ENCODE measurements at regions not wholly inside any gene's neighbourhood (a gene's known extent, or its start where the extent isn't known, plus 50 kb on each side); places are given as distances from the start of the nearest gene placed in this dataset.
"Not testable (repeated sequence)": the region's sequence is repeated elsewhere in the genome, so short reads cannot be mapped to it uniquely, and the experiment has no call there.

DNA sequence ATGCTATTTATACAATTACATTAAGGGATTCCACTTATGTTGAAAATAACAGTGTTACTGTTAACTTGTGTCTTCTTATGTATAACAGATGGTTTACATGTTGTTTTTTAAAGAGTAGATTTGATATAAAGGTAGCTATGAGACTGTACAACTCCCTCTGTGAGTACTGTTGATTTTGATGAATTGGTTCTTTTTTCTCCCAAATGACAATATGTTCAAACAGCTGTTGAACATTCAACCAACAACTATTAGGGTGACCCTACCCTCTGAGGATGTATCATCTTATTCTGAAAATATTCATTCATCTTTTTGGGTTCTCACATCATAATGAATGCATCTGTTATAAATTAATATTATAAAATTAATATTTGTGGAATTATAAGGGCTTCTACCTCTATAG lies 456.9 kb upstream of the MGAT4C start:
- no peaks in the 10 kb centered on the region for H3K27me3 Mint-ChIP-seq
- POLR2A ChIA-PET = no interaction called here
- H3K36me3 Mint-ChIP-seq (ENCODE audit: low read depth) = no peaks in the 10 kb centered on the region
- H3K9me3 Mint-ChIP-seq = peaks cover 3% of the 10 kb centered on the region
- no peak for DNase-seq
- no peak overlapping the region for H3K4me3 Mint-ChIP-seq
- no peaks in the 10 kb centered on the region for H3K4me1 Mint-ChIP-seq
- CTCF ChIA-PET = no interaction called here
- H3K27ac Mint-ChIP-seq = no peak overlapping the region

DNA sequence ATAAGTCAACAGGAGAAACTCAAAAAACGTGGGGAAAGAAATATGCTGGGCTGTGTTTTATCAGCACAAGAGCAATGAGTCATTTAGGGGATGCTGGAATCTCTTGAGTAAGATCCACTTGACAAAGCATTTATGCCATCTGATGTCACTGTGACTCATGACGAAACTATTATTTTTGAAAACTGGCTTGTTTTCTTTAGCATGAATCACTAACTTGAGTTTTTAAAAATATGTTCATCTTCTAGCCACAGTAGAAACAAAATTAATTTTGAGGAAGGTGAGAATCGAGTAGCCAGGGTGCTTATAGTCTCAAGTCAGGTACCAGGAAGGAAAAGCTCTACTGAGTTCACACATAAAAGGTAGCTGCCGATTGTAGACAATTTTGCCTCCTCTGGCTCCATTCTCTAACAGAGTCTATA lies 456.2 kb upstream of the MGAT4C start:
- no peak overlapping the region for H3K27ac Mint-ChIP-seq
- ChIA-PET POLR2A (no interaction called here), CTCF (no interaction called here)
- H3K36me3 Mint-ChIP-seq (ENCODE audit: low read depth) = no peaks in the 10 kb centered on the region
- no peak for DNase-seq
- no peaks in the 10 kb centered on the region for H3K4me1 Mint-ChIP-seq
- peaks cover 3% of the 10 kb centered on the region for H3K9me3 Mint-ChIP-seq
- H3K4me3 Mint-ChIP-seq = no peak overlapping the region
- H3K27me3 Mint-ChIP-seq = no peaks in the 10 kb centered on the region

DNA sequence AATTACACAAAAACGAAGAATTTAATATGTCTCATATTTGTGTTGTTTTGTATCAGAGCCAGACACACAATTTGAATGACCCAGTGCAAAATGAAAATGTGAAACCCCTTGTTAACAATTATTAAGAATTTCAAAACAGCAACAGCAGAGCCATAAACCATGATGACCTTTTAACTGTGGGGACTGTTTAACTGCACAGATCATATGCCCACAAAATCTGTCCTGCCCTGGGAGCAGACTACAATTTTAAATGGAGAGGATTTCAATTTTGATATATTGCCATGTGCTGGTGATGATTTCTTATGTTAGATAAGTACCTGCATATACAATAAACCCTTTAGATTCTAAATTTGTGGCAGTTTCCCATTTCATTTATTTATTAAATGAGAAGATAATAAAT lies 455.5 kb upstream of the MGAT4C start:
- no peaks in the 10 kb centered on the region for H3K4me1 Mint-ChIP-seq
- CTCF ChIA-PET = no interaction called here

DNA sequence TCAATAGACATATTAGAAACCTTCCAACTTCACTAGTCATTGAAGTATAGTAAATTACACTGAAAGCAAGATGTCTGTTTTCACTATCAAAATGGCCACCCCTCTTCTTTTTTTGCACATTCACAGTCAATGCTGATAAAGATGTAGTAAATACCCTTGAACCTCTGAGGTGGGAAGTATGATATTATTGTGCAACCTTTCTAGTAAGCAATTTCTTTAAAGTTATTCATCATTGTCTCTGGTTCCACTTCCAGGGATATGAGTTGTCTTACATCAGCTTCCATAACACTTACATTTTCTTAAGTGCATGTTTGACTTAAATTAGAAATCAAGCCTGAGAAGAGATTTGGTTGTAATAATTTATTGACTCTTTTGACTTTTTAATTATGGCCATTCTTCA lies 453.9 kb upstream of the MGAT4C start:
- Mint-ChIP-seq H3K4me3 (no peak overlapping the region), H3K36me3 (ENCODE audit: low read depth) (no peaks in the 10 kb centered on the region), H3K9me3 (peaks cover 12% of the 10 kb centered on the region), H3K27ac (no peak overlapping the region), H3K4me1 (no peaks in the 10 kb centered on the region), H3K27me3 (no peaks in the 10 kb centered on the region)
- ChIA-PET CTCF (no interaction called here), POLR2A (no interaction called here)
- DNase-seq = no peak

More for the DNA sequence above, 455.5 kb upstream of the MGAT4C start:
- no peak for DNase-seq
- H3K36me3 Mint-ChIP-seq (ENCODE audit: low read depth) = no peaks in the 10 kb centered on the region
- no peaks in the 10 kb centered on the region for H3K27me3 Mint-ChIP-seq
- peaks cover 9% of the 10 kb centered on the region for H3K9me3 Mint-ChIP-seq
- POLR2A ChIA-PET = no interaction called here
- H3K4me3 Mint-ChIP-seq = no peak overlapping the region
- H3K27ac Mint-ChIP-seq = no peak overlapping the region

DNA sequence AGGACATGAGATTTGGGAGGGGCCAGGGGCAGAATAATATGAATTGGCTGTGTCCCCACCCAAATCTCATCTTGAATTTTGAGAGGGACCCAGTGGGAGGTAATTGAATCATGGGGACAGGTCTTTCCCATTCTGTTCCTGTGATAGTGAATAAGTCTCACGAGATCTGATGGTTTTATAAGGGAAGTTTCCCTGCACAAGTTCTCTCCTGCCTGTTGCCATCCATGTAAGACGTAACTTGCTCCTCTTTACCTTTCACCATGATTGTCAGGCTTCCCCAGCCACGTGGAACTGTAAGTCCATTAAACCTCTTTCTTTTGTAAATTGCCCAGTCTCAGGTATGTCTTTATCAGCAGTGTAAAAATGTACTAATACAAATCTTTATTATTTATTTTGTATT lies 452.8 kb upstream of the MGAT4C start:
- H3K4me3 Mint-ChIP-seq; POLR2A ChIA-PET; H3K27me3 Mint-ChIP-seq; DNase-seq; CTCF ChIA-PET; H3K27ac Mint-ChIP-seq; H3K36me3 Mint-ChIP-seq (ENCODE audit: low read depth); H3K4me1 Mint-ChIP-seq: not testable (repeated sequence)
- H3K9me3 Mint-ChIP-seq = peaks cover 12% of the 10 kb centered on the region

DNA sequence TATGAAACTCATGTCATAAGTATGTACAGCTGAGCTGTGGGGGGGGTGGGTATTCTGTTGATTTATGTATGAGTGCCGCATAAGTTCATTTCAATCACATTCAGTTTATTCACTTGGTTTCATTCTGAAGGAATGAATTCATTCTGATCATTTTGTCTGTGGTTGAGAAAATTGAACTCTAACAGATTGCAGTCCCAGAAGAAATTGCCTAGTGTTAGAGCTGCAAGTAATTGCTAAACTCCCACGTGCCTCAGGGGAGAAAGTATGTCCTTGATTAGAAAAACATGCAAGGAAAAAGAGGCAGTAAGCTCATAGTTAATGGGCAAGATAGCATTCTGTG lies 442.4 kb upstream of the MGAT4C start:
- no peak for DNase-seq
- POLR2A ChIA-PET = no interaction called here
- H3K36me3 Mint-ChIP-seq (ENCODE audit: low read depth) = no peaks in the 10 kb centered on the region
- no peaks in the 10 kb centered on the region for H3K4me1 Mint-ChIP-seq
- CTCF ChIA-PET = no interaction called here
- H3K27ac Mint-ChIP-seq = no peak overlapping the region
- H3K27me3 Mint-ChIP-seq = no peaks in the 10 kb centered on the region
- H3K9me3 Mint-ChIP-seq = no peaks in the 10 kb centered on the region
- no peak overlapping the region for H3K4me3 Mint-ChIP-seq

DNA sequence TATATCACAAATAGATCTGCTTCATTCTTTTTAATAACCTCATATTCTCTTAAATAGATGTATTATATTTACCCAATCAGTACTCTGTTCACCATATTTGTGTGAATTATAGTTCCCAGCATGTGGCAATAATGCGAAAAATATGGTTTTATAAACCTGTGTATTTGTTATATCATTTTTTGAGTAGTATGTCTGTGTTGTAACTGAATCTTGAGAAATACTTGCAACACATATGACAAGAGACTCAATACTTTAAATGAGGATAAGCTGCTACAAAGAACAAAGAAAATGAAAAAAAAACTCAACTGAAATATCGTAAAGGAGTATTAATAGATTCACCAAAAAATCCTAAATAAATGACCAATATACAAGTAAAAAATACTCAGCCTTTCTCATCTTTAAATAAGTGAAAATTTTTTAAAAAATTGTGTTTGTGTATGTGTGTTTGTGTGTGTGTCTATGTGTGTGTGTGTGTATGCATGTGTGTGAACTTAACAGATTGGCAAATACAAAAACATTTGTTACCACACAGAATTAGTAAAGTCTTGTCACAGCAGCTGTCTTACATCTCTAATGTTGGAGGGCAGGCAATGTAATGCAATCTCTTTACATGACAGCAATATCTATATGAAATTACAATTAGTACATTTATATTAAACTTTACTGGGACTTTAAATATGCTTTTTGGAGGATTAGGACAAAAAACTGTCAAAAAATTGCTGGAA lies 441.9 kb upstream of the MGAT4C start:
- Mint-ChIP-seq H3K27me3 (no peaks in the 10 kb centered on the region), H3K27ac (no peak overlapping the region), H3K9me3 (no peaks in the 10 kb centered on the region), H3K36me3 (ENCODE audit: low read depth) (no peaks in the 10 kb centered on the region), H3K4me3 (no peak overlapping the region), H3K4me1 (no peaks in the 10 kb centered on the region)
- ChIA-PET CTCF (no interaction called here), POLR2A (no interaction called here)
- no peak for DNase-seq

DNA sequence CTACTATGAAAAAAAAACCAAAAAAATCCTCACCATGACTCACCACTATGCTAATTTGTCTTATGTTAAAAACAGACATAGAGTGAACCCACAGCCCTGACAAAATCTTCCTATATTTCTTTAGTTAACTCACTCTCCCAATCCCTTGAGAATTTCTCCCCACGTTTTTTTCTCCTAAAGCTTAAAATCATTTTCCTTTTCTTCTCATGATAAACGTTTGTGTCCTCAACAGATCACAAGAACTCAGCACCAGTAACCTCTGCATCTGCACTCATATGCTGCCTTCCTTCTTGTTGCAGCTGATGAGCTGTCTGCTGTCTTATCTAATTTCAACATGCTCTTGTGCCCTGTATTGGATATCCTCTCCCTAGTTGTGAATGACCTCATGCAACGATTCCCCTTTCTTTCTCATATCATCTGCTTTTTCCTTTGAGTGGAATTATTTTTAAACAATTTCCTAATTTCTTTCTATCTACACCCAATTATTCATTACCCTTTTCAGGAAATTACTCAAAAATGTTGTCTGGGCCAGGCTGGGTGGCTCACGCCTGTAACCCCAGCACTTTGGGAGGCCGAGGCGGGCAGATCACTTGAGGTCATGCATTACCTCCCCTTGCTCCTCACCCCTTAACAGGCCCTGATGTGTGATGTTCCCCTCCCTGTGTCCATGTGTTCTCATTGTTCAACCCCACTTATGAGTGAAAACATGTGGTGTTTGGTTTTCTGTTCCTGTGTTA lies 427.5 kb upstream of the MGAT4C start:
- no peaks in the 10 kb centered on the region for H3K27me3 Mint-ChIP-seq
- DNase-seq = no peak
- H3K27ac Mint-ChIP-seq = no peak overlapping the region
- H3K9me3 Mint-ChIP-seq = peaks cover 7% of the 10 kb centered on the region
- ChIA-PET POLR2A (no interaction called here), CTCF (no interaction called here)
- no peak overlapping the region for H3K4me3 Mint-ChIP-seq
- no peaks in the 10 kb centered on the region for H3K4me1 Mint-ChIP-seq
- no peaks in the 10 kb centered on the region for H3K36me3 Mint-ChIP-seq (ENCODE audit: low read depth)

DNA sequence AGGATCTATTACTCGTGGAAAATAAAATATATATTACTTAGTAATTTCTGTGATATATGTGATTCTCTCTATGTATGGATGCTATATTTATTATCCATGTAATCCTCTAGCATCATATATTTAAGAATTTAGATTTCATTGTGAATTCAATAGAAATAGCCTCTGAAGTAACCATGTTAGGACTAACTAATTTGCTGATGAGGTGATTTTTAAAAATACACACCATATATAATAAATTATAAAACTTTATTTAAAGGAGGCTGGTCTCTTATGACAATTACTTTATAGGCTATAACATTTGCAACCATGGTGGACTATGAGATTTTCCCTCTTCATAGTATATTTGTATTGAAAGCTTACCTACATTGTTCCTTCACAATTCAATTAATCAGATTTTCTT lies 424.9 kb upstream of the MGAT4C start:
- H3K36me3 Mint-ChIP-seq (ENCODE audit: low read depth) = no peaks in the 10 kb centered on the region
- no peak for DNase-seq
- no peaks in the 10 kb centered on the region for H3K4me1 Mint-ChIP-seq
- ChIA-PET CTCF (no interaction called here), POLR2A (no interaction called here)
- H3K27me3 Mint-ChIP-seq = no peaks in the 10 kb centered on the region
- H3K9me3 Mint-ChIP-seq = peaks cover 4% of the 10 kb centered on the region
- H3K27ac Mint-ChIP-seq = no peak overlapping the region
- no peak overlapping the region for H3K4me3 Mint-ChIP-seq

DNA sequence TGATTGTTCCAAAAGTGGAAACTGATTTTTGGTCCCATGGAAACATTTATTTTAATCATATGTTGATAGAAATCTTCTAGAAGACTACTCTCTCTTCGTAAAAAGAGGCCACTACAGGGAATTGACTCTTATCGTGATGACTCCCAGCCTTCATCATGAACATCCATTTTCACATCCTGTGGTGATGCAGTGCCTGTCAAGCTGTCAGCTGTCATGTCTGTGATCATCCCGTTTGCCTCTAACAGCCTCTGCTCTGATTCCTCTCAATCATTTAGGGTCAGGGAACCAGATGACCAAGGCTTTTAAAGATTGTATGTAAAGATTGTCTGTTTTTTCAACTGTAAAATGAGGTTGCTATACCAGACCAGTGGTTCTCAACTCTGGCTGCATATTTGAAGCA lies 419.0 kb upstream of the MGAT4C start:
- DNase-seq = no peak
- Mint-ChIP-seq H3K4me3 (no peak overlapping the region), H3K27me3 (no peaks in the 10 kb centered on the region), H3K4me1 (no peaks in the 10 kb centered on the region), H3K9me3 (peaks cover 4% of the 10 kb centered on the region), H3K36me3 (ENCODE audit: low read depth) (no peaks in the 10 kb centered on the region), H3K27ac (no peak overlapping the region)
- ChIA-PET POLR2A (no interaction called here), CTCF (no interaction called here)

DNA sequence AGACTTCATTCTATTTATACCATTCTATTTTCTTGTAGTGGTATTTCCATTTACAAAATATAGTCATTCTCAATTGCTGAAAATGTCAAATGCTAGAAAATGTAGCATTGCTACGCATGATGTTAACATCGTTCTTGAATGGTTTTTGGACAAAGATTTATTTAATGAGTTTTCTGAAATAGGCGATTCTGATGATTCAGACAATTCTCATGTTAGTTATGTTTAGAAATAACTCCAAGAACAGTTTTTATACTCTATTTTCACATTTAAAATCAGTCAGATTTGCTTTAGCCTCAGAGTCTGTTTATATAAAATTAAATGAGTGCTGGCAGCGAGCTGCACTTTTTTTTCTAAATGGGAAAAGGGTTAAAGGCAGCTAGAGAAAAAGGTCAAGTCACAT lies 414.8 kb upstream of the MGAT4C start:
- Mint-ChIP-seq H3K27me3 (no peaks in the 10 kb centered on the region), H3K27ac (no peak overlapping the region), H3K4me1 (no peaks in the 10 kb centered on the region), H3K36me3 (ENCODE audit: low read depth) (no peaks in the 10 kb centered on the region), H3K4me3 (no peak overlapping the region), H3K9me3 (peaks cover 3% of the 10 kb centered on the region)
- CTCF ChIA-PET = no interaction called here
- no peak for DNase-seq
- POLR2A ChIA-PET = no interaction called here

DNA sequence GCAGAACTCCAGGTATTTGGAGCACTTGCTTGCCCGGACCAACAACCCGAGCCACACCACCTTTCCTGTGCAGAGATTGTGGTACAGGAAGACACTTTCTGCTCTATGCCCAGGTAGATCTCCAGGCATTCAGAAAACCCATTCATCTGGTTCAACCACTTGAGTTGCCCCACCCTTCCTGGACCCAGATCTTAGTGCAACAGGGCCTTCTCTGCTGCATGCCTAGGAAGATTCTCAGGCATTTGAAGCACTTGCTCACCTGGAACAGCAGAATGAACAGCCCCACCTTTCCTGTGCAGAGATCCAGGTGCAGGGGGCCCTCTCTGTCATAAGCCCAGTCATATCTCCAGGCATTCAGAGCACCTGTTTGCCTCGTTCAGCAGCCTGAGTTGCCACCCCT lies 412.8 kb upstream of the MGAT4C start:
- Mint-ChIP-seq H3K27ac (no peak overlapping the region), H3K9me3 (peaks cover 3% of the 10 kb centered on the region), H3K36me3 (ENCODE audit: low read depth) (no peaks in the 10 kb centered on the region), H3K4me1 (no peaks in the 10 kb centered on the region), H3K4me3 (no peak overlapping the region), H3K27me3 (no peaks in the 10 kb centered on the region)
- POLR2A ChIA-PET = no interaction called here
- DNase-seq = no peak
- CTCF ChIA-PET = no interaction called here

DNA sequence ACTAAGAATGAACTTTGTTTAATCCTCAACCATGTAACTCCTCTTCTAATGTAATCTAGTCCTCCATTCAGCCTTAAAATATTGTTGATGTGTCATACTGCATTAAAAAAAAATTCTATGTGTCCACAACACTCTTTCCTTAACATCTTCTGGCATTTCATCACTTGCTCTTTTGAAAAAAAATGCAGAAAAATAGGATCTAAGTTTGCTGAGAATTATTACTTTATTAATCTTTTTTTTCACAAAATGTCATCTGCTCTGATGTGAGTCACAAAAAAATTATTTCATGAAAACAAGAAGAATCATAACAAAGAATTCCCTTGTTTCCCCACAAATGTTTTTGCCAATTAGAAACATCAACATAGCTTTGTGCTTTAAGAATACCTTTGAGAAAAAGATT lies 410.1 kb upstream of the MGAT4C start:
- POLR2A ChIA-PET = no interaction called here
- Mint-ChIP-seq H3K9me3 (peaks cover 3% of the 10 kb centered on the region), H3K27me3 (no peaks in the 10 kb centered on the region)

DNA sequence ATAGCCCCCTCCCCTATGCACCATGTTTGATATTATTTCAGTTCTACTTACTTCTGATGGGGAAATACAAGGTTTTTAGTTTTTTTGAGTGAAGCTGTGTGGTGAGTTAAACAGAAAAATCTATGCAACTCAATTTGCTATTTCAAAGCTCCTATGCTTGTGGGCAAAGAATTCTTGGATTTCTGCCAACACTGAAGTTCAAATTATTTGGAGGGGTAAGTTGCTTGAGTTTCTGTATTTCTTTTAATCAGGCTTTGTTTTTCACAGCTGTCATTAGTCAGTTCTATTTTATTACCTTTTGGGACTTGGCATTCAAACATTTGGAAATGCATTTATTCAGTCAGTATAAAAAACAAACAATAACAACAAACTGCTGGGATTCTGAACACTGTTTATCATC lies 407.5 kb upstream of the MGAT4C start:
- ChIA-PET CTCF (no interaction called here), POLR2A (no interaction called here)
- no peak overlapping the region for H3K27ac Mint-ChIP-seq

More for the DNA sequence above, 410.1 kb upstream of the MGAT4C start:
- H3K4me3 Mint-ChIP-seq = no peak overlapping the region
- H3K36me3 Mint-ChIP-seq (ENCODE audit: low read depth) = no peaks in the 10 kb centered on the region
- CTCF ChIA-PET = no interaction called here
- no peaks in the 10 kb centered on the region for H3K4me1 Mint-ChIP-seq
- DNase-seq = no peak
- no peak overlapping the region for H3K27ac Mint-ChIP-seq

More for the DNA sequence above, 407.5 kb upstream of the MGAT4C start:
- Mint-ChIP-seq H3K27me3 (no peaks in the 10 kb centered on the region), H3K4me1 (no peaks in the 10 kb centered on the region), H3K36me3 (ENCODE audit: low read depth) (no peaks in the 10 kb centered on the region), H3K9me3 (no peaks in the 10 kb centered on the region), H3K4me3 (no peak overlapping the region)
- DNase-seq = no peak
